ENCODE measurements at regions not wholly inside any gene's neighbourhood (a gene's known extent, or its start where the extent isn't known, plus 50 kb on each side); places are given as distances from the start of the nearest gene placed in this dataset.
A peak's percentile ranks its signal among the peaks of the same experiment; 100 is the strongest.

DNA sequence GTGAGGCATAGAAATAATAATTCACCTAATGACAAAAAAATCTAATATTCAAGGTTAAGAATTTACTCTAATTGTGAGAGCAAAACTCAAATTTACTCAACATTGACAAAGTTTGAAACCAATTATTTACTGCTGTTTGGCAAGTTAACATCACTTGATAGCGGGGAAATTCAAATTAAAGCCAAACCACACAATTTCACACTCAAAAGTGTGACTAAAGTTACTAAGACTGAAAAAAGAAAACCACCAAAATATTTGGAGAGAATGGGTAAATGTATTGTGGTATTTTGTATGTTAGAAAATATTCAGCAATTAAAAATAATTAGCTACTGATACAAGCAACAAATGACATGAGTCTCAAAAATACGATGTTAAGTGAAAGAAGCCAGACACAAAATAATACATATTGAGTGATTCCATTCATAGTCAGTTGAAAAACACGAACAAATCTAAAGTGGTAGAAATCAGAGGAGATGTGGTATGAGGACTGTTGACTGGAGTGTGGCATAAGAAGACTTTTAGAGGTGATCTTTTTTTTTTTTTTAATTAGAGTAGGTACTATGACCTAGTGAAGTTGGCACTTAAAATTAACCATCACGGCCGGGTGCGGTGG is 541.4 kb upstream of the ATXN8OS start:
- TF ChIP-seq, protein P1, sequence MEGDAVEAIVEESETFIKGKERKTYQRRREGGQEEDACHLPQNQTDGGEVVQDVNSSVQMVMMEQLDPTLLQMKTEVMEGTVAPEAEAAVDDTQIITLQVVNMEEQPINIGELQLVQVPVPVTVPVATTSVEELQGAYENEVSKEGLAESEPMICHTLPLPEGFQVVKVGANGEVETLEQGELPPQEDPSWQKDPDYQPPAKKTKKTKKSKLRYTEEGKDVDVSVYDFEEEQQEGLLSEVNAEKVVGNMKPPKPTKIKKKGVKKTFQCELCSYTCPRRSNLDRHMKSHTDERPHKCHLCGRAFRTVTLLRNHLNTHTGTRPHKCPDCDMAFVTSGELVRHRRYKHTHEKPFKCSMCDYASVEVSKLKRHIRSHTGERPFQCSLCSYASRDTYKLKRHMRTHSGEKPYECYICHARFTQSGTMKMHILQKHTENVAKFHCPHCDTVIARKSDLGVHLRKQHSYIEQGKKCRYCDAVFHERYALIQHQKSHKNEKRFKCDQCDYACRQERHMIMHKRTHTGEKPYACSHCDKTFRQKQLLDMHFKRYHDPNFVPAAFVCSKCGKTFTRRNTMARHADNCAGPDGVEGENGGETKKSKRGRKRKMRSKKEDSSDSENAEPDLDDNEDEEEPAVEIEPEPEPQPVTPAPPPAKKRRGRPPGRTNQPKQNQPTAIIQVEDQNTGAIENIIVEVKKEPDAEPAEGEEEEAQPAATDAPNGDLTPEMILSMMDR (IDR thresholded peaks at IDR 0.05; ENCODE audit: extremely low read depth, insufficient read depth, missing control alignments), result no peak
- no peak for DNase-seq (ENCODE audit: low spot score)
- in situ Hi-C loops (cut with MboI; ENCODE audit: low pct_unique_long_range_greater_than_20kb, low sequenced_read_pairs, unreplicated experiment), result no loop called here

DNA sequence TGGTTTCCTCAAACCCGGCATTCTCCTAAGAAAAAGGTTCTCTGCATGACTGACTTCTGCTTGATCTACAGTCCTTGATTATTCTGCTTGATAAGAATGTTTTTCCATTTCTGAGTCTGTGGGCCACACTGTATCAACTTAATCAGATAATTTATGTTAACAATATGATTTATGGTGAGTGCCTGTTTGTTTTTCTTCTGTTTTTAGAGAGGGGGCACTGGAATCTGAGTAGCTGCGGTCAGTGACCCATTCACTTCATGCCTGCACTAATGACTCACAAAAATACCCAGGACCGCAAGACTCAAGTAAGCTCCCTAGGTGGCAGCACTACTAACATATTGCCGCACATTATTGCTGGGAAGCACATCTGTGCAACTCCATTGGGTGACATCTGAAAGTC is 542.3 kb upstream of the ATXN8OS start:
- DNase-seq (ENCODE audit: low spot score), result peak; percentile 17
- TF ChIP-seq, protein P1 (IDR thresholded peaks at IDR 0.05; ENCODE audit: extremely low read depth, insufficient read depth, missing control alignments), result peak; percentile 58
- in situ Hi-C loops (cut with MboI; ENCODE audit: low pct_unique_long_range_greater_than_20kb, low sequenced_read_pairs, unreplicated experiment), result no loop called here

DNA sequence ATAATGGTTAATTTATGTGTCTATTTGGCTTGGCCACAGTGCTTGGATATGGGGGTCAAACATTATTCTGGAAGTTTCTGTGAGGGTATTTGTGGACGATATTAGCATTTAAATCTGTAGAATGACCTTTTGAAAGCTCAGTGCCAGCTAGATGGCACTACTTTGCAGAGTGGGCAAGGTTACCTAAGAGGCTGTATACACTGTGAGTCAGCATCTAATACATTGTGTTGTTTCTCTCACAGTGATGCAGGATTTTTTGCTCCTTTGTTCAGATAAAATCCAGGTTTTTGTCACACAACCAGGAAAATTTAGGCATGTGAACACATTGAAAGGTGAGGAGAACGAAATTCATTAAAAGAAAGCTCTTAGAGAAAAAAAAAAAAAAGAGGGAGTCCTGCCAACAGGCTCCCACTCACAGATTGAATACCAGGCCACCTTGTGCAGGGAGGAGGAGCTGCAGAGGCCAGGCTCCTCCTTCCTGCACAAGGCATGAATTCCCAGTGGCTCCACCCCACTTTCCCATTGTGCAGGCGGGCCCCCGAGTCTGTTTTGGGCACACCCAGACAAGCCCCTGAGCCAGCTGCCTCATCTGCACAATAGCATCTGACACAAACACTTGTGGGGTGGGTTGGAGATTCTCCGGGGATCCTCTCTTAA is 551.0 kb upstream of the ATXN8OS start:
- in situ Hi-C loops (cut with MboI; ENCODE audit: low pct_unique_long_range_greater_than_20kb, low sequenced_read_pairs, unreplicated experiment), result no loop called here
- TF ChIP-seq, protein P1 (IDR thresholded peaks at IDR 0.05; ENCODE audit: extremely low read depth, insufficient read depth, missing control alignments), result no peak
- DNase-seq (ENCODE audit: low spot score), result no peak

DNA sequence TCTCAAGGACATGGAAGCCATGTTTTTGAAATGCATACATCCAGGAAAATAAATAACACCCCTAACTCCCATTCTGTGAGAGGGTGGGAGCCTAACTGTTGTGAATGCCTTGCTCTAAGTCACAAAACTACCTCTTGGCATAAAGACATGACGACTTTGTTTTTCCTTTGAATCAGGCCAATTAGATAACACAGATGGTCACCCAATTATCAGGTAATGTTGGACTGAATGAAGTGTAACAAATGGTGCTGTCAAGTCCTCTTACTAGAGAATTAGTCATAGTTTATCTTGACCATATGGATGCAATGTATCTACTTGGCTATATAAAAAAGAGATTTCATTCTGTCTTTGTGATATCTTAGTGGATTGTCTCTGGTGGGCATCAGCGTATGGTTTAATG is 553.6 kb upstream of the ATXN8OS start:
- TF ChIP-seq, protein P1 (IDR thresholded peaks at IDR 0.05; ENCODE audit: extremely low read depth, insufficient read depth, missing control alignments), result no peak

DNA sequence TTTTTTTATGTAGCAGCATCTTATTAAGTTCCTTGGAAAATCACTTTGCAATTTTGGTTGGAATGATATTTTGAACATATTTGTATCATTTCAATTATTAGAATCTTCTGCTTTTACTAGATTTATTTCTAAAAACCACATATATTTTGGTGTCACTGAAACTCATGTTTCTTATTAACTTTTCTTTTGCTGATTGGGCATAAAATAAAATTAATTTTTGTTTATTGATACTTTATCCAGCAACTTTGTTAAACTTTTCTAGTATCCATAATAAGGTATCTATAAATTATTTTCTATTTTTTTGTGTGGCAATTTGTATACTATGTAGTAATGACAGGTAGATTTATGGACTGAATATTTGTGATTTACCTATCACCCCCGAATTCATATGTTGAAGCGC is 556.4 kb upstream of the ATXN8OS start:
- TF ChIP-seq, protein P1 (IDR thresholded peaks at IDR 0.05; ENCODE audit: extremely low read depth, insufficient read depth, missing control alignments), result no peak
- DNase-seq (ENCODE audit: low spot score), result no peak
- in situ Hi-C loops (cut with MboI; ENCODE audit: low pct_unique_long_range_greater_than_20kb, low sequenced_read_pairs, unreplicated experiment), result no loop called here

More for the DNA sequence above, 553.6 kb upstream of the ATXN8OS start:
- in situ Hi-C loops (cut with MboI; ENCODE audit: low pct_unique_long_range_greater_than_20kb, low sequenced_read_pairs, unreplicated experiment), result no loop called here
- no peak for DNase-seq (ENCODE audit: low spot score)

DNA sequence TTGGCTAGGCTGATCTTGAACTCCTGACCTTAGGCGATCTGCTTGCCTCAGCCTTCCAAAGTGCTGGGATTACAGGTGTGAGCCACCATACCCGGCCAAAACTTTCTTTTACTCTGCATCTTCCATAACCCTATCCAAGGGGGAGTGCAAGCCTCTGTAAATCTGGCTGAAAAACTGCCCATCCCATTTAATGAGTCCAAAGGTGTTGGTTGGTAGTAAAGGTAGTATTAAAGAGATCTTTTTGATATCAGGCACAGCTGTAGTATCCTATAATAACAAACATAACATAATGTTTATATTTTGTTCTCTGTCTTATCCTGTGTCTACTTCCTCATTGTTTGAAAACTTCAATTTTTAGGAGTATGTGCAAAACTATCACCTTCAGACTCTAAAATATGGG is 559.8 kb upstream of the ATXN8OS start:
- TF ChIP-seq, protein P1 (IDR thresholded peaks at IDR 0.05; ENCODE audit: extremely low read depth, insufficient read depth, missing control alignments), result no peak
- in situ Hi-C loops (cut with MboI; ENCODE audit: low pct_unique_long_range_greater_than_20kb, low sequenced_read_pairs, unreplicated experiment), result loop anchor here (25.0 kb wide), 1 partner anchor 315 kb away; no protein-coding TSS in a partner anchor

More for the DNA sequence above, 559.8 kb upstream of the ATXN8OS start:
- DNase-seq (ENCODE audit: low spot score), result no peak

All from GM13977 (cell line).